Activated naive CD8-positive, alpha-beta T cell treated with anti-CD3 and anti-CD28 coated beads, Interleukin-2, amount 50 U/mL, for 16 hours (primary cell): ENCODE measurements at regions not wholly inside any gene's neighbourhood (a gene's known extent, or its start where the extent isn't known, plus 50 kb on each side); places are given as distances from the start of the nearest gene placed in this dataset.
"Not testable (repeated sequence)": the region's sequence is repeated elsewhere in the genome, so short reads cannot be mapped to it uniquely, and the experiment has no call there.

ENCODE experiments used
- DNase-seq: peaks from one replicate; pipeline ENCODE4 v3.0.0-alpha.2; 2020; ENCODE audit warnings: low read depth, low spot score

GRCh38 chr3:176206809-176207208, 990.5 kb downstream of the TBL1XR1 start:
- DNase-seq = no peak

GRCh38 chr3:176202652-176203051, 994.6 kb downstream of the TBL1XR1 start:
- no peak for DNase-seq

GRCh38 chr3:176193032-176193730, 1004.1 kb downstream of the TBL1XR1 start:
- no peak for DNase-seq

- DNase-seq = no peak
These were observed 1006.5 kb downstream of the TBL1XR1 start for GRCh38 chr3:176190755-176191154.

GRCh38 chr3:176183181-176183580, 1014.1 kb downstream of the TBL1XR1 start:
- no peak for DNase-seq

GRCh38 chr3:176174060-176174459, 1023.2 kb downstream of the TBL1XR1 start:
- DNase-seq = no peak

- no peak for DNase-seq
These were observed 1024.8 kb downstream of the TBL1XR1 start for GRCh38 chr3:176172492-176172891.

GRCh38 chr3:176167272-176167671, 1030.0 kb downstream of the TBL1XR1 start:
- no peak for DNase-seq

GRCh38 chr3:176160997-176161396, 1036.3 kb downstream of the TBL1XR1 start:
- DNase-seq = no peak

GRCh38 chr3:176159796-176160195, 1037.5 kb downstream of the TBL1XR1 start:
- DNase-seq = no peak

- DNase-seq = no peak
These were observed 1042.3 kb downstream of the TBL1XR1 start for GRCh38 chr3:176155012-176155411.

GRCh38 chr3:176149567-176149966, 1047.7 kb downstream of the TBL1XR1 start:
- DNase-seq = no peak

- DNase-seq = no peak
These were observed 1050.0 kb downstream of the TBL1XR1 start for GRCh38 chr3:176147251-176147650.

GRCh38 chr3:176141837-176142236, 1055.4 kb downstream of the TBL1XR1 start:
- no peak for DNase-seq

GRCh38 chr3:176120507-176120906, 1076.8 kb downstream of the TBL1XR1 start:
- no peak for DNase-seq

GRCh38 chr3:176119826-176120225, 1077.5 kb downstream of the TBL1XR1 start:
- DNase-seq = no peak

- DNase-seq = no peak
These were observed 1090.9 kb downstream of the TBL1XR1 start for GRCh38 chr3:176106380-176106779.

- no peak for DNase-seq
These were observed 1100.3 kb downstream of the TBL1XR1 start for GRCh38 chr3:176097027-176097426.

GRCh38 chr3:176093892-176094291, 1103.4 kb downstream of the TBL1XR1 start:
- not testable (repeated sequence) for DNase-seq

GRCh38 chr3:176090727-176091126, 1106.6 kb downstream of the TBL1XR1 start:
- DNase-seq = no peak

- no peak for DNase-seq
These were observed 1108.3 kb downstream of the TBL1XR1 start for GRCh38 chr3:176088962-176089383.

- no peak for DNase-seq
These were observed 1110.1 kb downstream of the TBL1XR1 start for GRCh38 chr3:176087066-176087697.

GRCh38 chr3:176079785-176080184, 1117.5 kb downstream of the TBL1XR1 start:
- DNase-seq = no peak
